ENCODE measurements at regions not wholly inside any gene's neighbourhood (a gene's known extent, or its start where the extent isn't known, plus 50 kb on each side); places are given as distances from the start of the nearest gene placed in this dataset.

- TF ChIP-seq EP300 (IDR thresholded peaks at IDR 0.05) (no peak), POLR2A (IDR thresholded peaks at IDR 0.05) (no peak), POLR2AphosphoS5 (IDR thresholded peaks at IDR 0.05) (no peak)
- TF ChIP-seq, protein P1, sequence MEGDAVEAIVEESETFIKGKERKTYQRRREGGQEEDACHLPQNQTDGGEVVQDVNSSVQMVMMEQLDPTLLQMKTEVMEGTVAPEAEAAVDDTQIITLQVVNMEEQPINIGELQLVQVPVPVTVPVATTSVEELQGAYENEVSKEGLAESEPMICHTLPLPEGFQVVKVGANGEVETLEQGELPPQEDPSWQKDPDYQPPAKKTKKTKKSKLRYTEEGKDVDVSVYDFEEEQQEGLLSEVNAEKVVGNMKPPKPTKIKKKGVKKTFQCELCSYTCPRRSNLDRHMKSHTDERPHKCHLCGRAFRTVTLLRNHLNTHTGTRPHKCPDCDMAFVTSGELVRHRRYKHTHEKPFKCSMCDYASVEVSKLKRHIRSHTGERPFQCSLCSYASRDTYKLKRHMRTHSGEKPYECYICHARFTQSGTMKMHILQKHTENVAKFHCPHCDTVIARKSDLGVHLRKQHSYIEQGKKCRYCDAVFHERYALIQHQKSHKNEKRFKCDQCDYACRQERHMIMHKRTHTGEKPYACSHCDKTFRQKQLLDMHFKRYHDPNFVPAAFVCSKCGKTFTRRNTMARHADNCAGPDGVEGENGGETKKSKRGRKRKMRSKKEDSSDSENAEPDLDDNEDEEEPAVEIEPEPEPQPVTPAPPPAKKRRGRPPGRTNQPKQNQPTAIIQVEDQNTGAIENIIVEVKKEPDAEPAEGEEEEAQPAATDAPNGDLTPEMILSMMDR (IDR thresholded peaks at IDR 0.05) = no peak
These were observed 190.9 kb upstream of the PLSCR5 start for GRCh38 chr3:146796078-146796477.
